NT2/D1 (cell line): ENCODE measurements at regions not wholly inside any gene's neighbourhood (a gene's known extent, or its start where the extent isn't known, plus 50 kb on each side); places are given as distances from the start of the nearest gene placed in this dataset.

ENCODE experiments used
- SUZ12 ChIP-seq: IDR thresholded peaks from 2 replicates; pipeline ENCODE4 v1.6.1; 2011; ENCODE audit not compliant: insufficient read length, insufficient read depth; ENCODE audit errors: extremely low read depth
- YY1 ChIP-seq: IDR thresholded peaks from 2 replicates; pipeline ENCODE4 v1.6.1; 2011; ENCODE audit not compliant: insufficient read length, insufficient read depth
- ZNF274 ChIP-seq: IDR thresholded peaks from 2 replicates; pipeline ENCODE4 v1.6.1; 2011; ENCODE audit warnings: mild to moderate bottlenecking, low read depth, low read length

DNA sequence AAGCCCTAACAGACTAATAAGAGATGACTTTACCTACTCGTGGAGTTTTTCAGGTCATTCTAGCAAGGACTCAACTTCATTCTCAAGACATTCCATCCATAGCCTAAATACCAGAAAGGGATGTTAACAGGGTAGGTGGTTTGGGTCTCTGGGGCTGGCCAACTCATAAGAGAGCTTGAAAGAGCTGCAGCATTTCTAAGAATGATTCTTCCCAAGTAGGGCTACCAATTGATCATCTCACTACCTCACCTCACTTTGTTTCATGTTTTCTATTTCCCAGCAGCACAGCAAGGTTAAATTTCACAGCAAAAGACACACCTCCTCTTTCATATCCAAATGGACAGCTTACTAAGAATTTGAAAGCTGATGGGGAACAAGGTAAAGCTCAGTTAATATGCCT lies 614.8 kb upstream of the DIPK2B start:
- TF ChIP-seq YY1: no peak
- no peak for TF ChIP-seq ZNF274
- no peak for TF ChIP-seq SUZ12
